Activated CD4-positive, alpha-beta T cell treated with anti-CD3 and anti-CD28 coated beads, Interleukin-10, Interleukin-2, amounts not matched to agents 100 ng/mL and 50 ng/mL, durations not matched to agents 16 hours and 8 hours (primary cell): ENCODE measurements at regions not wholly inside any gene's neighbourhood (a gene's known extent, or its start where the extent isn't known, plus 50 kb on each side); places are given as distances from the start of the nearest gene placed in this dataset.
"Not testable (repeated sequence)": the region's sequence is repeated elsewhere in the genome, so short reads cannot be mapped to it uniquely, and the experiment has no call there.

Experiments used
- DNase-seq: peaks from one replicate; pipeline ENCODE4 v3.0.0-alpha.2; 2020

GRCh38 chr14:37787879-37788494 lies 192.6 kb downstream of the TTC6 start:
- DNase-seq, result no peak

GRCh38 chr14:37791384-37792036 lies 196.1 kb downstream of the TTC6 start:
- DNase-seq, result no peak

- no peak for DNase-seq
These were observed 196.7 kb downstream of the TTC6 start for GRCh38 chr14:37792124-37792523.

GRCh38 chr14:37796703-37797416 lies 201.4 kb downstream of the TTC6 start:
- DNase-seq, result no peak

DNA sequence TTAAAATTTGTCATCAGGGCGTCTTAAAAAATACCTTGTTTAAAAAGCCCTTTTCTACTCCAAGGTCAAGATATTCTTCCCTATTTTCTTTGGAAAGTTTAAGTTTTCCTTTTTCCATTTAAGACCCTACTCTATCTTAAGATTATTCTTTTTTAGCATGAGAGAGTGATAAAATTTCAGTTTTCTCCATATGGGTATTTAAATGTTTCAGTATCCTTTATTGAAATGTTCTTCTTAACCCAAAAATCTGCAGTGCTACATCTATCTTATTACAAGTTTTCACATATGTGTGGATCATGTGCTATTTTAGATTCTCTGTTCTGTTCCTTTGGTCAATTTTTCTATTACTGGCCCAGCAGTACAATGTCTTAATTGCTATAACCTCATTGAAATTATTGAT lies 202.2 kb downstream of the TTC6 start:
- no peak for DNase-seq

DNA sequence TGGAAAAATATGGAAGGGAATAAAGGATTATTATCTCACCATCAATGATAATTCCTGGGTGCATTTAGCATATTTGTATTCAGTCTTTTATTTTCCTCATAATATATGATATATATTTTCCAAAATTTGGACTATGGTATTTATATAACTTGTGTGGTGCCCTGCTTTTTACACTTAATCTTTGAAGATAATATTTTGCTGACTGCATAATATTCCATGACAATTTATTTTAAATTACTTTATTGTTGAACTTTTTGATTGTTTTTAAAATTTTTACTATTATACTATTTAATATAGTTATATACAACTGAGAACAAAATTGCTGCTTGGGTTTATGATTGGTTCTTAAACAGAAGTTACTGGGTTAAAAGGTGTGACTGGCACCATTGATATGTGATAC lies 212.3 kb downstream of the TTC6 start:
- no peak for DNase-seq

GRCh38 chr14:37810094-37810801 lies 214.8 kb downstream of the TTC6 start:
- no peak for DNase-seq

GRCh38 chr14:37813732-37814131 lies 218.3 kb downstream of the TTC6 start:
- DNase-seq, result no peak

DNA sequence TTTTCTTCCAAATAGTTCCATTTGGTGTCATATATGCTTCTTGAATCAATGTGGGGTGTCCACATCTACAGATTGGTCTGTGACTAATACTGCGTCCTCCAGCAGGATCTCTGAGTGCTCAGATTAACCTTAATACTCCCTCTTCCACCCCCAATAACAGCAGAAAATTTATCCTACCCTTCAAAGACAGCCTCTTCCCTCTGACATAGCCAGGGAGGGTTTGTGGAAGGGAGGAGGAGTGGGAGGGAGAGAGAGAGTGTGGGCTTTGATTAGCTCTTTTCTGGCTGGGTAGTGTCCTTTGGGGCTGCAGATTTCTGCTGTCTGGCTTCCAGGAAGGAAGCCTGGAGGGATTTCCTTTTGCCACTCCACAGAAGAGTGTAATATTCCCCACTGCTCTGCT lies 220.7 kb downstream of the TTC6 start:
- DNase-seq, result no peak

- DNase-seq, result no peak
These were observed 221.4 kb downstream of the TTC6 start for GRCh38 chr14:37816743-37817295.

GRCh38 chr14:37819155-37820015 lies 224.0 kb downstream of the TTC6 start:
- no peak for DNase-seq

DNA sequence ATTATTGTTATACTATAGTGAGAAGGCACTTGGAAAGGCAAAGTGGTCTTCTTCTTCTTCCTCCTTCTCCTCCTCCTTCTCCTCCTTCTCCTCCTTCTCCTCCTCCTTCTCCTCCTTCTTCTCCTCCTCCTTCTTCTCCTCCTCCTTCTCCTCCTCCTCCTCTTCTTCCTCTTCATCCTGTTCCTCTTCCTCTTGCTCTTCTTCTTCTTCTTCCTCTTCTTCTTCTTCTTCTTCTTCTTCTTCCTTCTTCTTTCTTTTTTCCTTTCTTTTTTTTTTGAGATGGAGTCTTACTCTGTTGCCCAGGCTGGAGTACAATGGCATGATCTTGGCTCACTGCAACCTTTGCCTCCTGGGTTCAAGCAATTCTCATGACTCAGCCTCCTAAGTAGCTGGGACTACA lies 225.4 kb downstream of the TTC6 start:
- not testable (repeated sequence) for DNase-seq

DNA sequence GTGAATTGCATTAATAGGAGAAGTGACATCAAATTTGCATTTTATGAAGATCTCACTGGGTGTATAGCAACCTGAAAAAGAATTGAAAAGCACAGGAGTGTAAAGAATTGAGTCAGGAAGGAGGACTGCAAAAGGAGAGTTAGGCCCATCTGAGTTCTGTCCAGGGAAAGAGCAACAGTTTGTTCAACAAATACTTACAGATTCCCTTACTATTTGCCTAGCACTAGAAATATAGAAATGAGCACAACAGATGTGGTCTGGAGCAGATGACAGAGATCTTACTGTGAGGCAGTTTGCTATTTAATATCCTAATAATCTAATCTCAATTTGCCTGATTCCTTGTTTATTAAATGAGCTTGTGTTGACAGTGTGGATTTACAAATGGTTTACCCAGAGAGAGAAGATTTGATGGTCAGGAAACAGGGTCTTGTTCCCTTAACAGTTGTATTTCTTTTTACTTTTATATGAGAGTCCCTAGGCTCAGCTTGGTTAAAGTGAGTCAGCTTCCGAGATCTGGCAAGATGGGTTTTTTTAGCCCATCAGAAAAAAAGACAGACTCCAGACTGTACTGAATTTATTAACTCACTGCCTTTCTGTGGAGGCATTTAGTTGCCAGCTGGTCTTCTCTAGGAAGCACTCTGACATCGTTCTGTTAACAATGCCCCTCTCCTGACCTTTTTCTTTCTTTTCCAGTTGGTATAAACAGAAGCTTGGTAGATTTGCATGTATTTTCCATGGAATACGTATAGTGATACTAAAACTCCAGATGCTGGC lies 229.7 kb downstream of the TTC6 start:
- no peak for DNase-seq

- no peak for DNase-seq
These were observed 231.4 kb downstream of the TTC6 start for GRCh38 chr14:37826869-37827268.

GRCh38 chr14:37830271-37830670 lies 234.8 kb downstream of the TTC6 start:
- no peak for DNase-seq

GRCh38 chr14:37834275-37834674 lies 238.8 kb downstream of the TTC6 start:
- no peak for DNase-seq

DNA sequence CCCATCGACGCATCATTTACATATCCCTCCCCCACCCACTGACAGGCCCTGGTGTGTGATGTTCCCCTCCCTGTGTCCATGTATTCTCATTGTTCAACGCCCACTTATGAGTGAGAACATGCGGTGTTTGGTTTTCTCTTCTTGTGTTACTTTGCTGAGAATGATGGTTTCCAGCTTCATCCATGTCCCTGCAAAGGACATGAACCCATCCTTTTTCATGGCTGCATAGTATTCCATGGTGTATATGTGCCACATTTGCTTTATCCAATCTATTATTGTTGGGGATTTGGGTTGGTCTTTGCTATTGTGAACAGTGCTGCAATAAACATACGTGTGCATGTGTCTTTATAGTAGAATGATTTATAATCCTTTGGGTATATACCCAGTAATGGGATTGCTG lies 243.3 kb downstream of the TTC6 start:
- not testable (repeated sequence) for DNase-seq

DNA sequence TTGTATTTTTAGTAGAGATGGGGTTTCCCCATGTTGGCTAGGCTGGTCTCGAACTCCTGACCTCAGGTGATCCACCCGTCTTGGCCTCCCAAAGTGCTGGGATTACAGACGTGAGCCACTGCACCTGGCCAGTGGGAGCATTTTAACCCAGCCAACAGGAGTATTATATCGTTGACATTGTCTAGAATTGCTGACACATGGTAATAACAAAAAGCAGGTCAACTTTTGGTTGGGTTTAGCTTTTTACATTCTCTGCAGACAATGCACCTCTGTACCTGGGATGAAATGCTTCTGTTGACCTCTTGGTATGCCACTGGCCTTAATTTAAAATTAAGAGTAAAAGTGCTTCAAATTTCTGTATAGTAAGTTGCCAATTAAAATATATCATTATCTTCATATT lies 245.6 kb downstream of the TTC6 start:
- DNase-seq, result not testable (repeated sequence)

- DNase-seq, result no peak
These were observed 246.7 kb downstream of the TTC6 start for GRCh38 chr14:37842106-37842505.

GRCh38 chr14:37843954-37844607 lies 248.7 kb downstream of the TTC6 start:
- DNase-seq, result no peak

DNA sequence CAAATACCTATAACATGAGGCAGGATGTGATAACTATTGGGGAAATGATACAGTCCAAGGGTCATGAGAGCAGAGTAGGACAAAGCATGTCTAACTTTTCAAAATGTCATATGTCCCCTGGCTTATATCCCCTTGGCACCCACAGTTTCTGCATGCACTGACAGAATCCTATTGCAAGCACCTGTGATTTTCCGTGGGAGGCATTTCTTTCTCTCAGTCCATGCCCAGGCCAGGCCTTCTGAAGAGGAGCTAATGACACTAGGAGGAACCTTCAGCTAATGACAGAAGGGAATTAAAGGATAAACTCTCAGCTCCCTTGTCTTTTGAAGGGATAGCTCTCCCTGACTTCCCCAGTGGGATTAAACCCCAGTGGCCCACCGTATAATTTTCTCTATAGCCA lies 249.2 kb downstream of the TTC6 start:
- DNase-seq, result no peak
